Kidney (tissue), 13 donors: ENCODE measurements at regions not wholly inside any gene's neighbourhood (a gene's known extent, or its start where the extent isn't known, plus 50 kb on each side); places are given as distances from the start of the nearest gene placed in this dataset.

Experiments
- DNase-seq, 5 donors: peaks; one replicate each; pipeline ENCODE4 v3.0.0-alpha.2; 2013 to 2020
- FAIRE-seq: peaks from 2 replicates; lab custom pipeline; 2012; peaks lifted over from hg19 to GRCh38; lab: Jason Lieb, UNC
- H3K27ac ChIP-seq, 2 donors: one replicate each; pipeline ENCODE4 v1.7.0; 2013; ENCODE audit warnings: low read depth in 2 of 2, low read length in 2 of 2, inconsistent platforms in 1 of 2
- H3K27me3 ChIP-seq: one replicate; pipeline ENCODE4 v1.7.1; 2013; ENCODE audit warnings: low read length, inconsistent platforms; ENCODE audit not compliant: control insufficient read depth, insufficient read depth
- H3K36me3 ChIP-seq, 3 donors: one replicate each; pipeline versions ENCODE4 v1.7.0 to v1.7.1; 2013; ENCODE audit warnings: low read length in 3 of 3, control low read depth in 1 of 3, inconsistent platforms in 1 of 3; ENCODE audit not compliant: insufficient read depth in 3 of 3, control insufficient read depth in 2 of 3
- H3K4me1 ChIP-seq, 3 donors: one replicate each; pipeline versions ENCODE4 v1.7.0 to v1.7.1; 2013; ENCODE audit warnings: low read length in 3 of 3, inconsistent platforms in 1 of 3, low read depth in 1 of 3; ENCODE audit not compliant: control insufficient read depth in 2 of 3, insufficient read depth in 2 of 3
- H3K4me3 ChIP-seq, 3 donors: one replicate each; pipeline versions ENCODE4 v1.7.0 to v1.8.1; 2013; ENCODE audit warnings: low read length in 3 of 3, control low read depth in 1 of 3, inconsistent platforms in 1 of 3
- H3K9ac ChIP-seq, 3 donors: one replicate each; pipeline versions ENCODE4 v1.7.0 to v1.7.1; 2013; ENCODE audit warnings: low read length in 3 of 3, control low read depth in 1 of 3, inconsistent platforms in 1 of 3
- H3K9me3 ChIP-seq, 3 donors: one replicate each; pipeline versions ENCODE4 v1.7.0 to v1.7.1; 2013; ENCODE audit warnings: low read length in 3 of 3, control low read depth in 1 of 3, inconsistent platforms in 1 of 3; ENCODE audit not compliant: control insufficient read depth in 2 of 3, insufficient read depth in 1 of 3
- intact Hi-C: fragments of 100-400 bp; cut with DNase I; formaldehyde crosslinking; loops from one replicate; pipeline ENCODE4 v1.11.1; 2022
- TF ChIP-seq, protein P1 (sequence below): IDR thresholded peaks from 3 replicates; pipeline ENCODE4 v1.5.1; 2012; ENCODE audit warnings: mild to moderate bottlenecking, moderate library complexity, borderline replicate concordance; ENCODE audit not compliant: insufficient read depth; ENCODE audit errors: extremely low read depth
- donor health status: control.
- donor health status: control.
- donor health status: control.
- donor health status: control.
- donor health status: control.
- donor health status: DM: yes; HTN: yes; CAD: no.
- donor health status: Normal renal cell carcinoma (clear cell type).

DNA sequence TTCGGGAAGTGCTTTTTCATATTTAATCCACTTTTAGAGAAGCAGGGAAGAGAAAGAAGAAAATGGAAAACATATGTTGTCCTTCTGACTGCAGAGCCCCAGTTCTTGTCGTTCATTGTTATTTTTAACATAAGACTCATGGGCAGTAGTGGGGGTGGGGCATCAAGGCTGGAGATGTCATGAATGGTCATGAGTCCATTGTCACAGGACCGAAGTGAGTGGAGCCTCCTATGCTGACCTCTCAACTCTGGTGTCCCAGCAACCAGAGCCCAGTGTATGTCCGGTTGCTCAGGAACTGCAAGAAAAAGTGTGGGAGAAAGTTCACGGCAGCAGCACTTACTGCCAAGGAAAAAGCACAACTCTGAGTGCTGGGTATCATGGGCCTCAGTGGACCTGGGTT lies 108.6 kb downstream of the BANF2 start:
- FAIRE-seq: no peak
- H3K9ac ChIP-seq: no peak overlapping the region

DNA sequence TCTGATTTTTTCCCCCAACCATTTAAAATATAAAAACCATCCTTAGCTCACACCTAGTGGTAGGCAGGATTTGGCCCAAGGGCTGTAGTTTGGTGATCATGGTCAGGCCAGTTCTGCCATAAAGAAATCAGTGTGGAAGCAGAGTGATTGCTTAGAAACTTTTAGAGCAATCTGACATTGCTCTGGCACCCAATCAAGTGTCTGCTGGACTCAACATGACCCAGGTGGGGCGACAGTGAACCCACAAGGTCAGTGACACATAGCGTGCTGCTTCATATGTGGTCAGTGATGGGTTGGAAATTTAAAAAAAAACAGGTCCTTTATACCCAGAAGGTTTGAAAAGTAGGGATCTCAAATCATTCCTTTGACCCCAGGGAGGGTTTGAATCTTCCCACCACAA lies 107.9 kb downstream of the BANF2 start:
- Histone ChIP-seq H3K4me3 (no peak overlapping the region), H3K9ac (no peak overlapping the region), H3K36me3 (no peaks in the 10 kb centered on the region), H3K27ac (peak overlapping the region in 1 of 2 donors; percentile 48), H3K4me1 (peaks cover 6 to 16% (median 7%) of the 10 kb centered on the region in 3 donors), H3K9me3 (no peaks in the 10 kb centered on the region), H3K27me3 (no peaks in the 10 kb centered on the region)
- TF ChIP-seq, protein P1, sequence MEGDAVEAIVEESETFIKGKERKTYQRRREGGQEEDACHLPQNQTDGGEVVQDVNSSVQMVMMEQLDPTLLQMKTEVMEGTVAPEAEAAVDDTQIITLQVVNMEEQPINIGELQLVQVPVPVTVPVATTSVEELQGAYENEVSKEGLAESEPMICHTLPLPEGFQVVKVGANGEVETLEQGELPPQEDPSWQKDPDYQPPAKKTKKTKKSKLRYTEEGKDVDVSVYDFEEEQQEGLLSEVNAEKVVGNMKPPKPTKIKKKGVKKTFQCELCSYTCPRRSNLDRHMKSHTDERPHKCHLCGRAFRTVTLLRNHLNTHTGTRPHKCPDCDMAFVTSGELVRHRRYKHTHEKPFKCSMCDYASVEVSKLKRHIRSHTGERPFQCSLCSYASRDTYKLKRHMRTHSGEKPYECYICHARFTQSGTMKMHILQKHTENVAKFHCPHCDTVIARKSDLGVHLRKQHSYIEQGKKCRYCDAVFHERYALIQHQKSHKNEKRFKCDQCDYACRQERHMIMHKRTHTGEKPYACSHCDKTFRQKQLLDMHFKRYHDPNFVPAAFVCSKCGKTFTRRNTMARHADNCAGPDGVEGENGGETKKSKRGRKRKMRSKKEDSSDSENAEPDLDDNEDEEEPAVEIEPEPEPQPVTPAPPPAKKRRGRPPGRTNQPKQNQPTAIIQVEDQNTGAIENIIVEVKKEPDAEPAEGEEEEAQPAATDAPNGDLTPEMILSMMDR: no peak
- DNase-seq (peak in 2 of 5 donors; percentile 10 to 29), FAIRE-seq (no peak)
- intact Hi-C loops: no loop called here

More for the DNA sequence above, 108.6 kb downstream of the BANF2 start:
- Histone ChIP-seq H3K4me3 (no peak overlapping the region), H3K27ac (peak overlapping the region; percentile 47 to 48), H3K27me3 (no peaks in the 10 kb centered on the region), H3K36me3 (no peaks in the 10 kb centered on the region), H3K9me3 (no peaks in the 10 kb centered on the region), H3K4me1 (peaks cover 6 to 16% (median 7%) of the 10 kb centered on the region in 3 donors)
- intact Hi-C loops: no loop called here
- peak in 4 of 5 donors; percentile 62 to 90 (median 69) for DNase-seq
- TF ChIP-seq, protein P1: no peak

- H3K27me3 ChIP-seq: no peaks in the 10 kb centered on the region
- DNase-seq: peak; percentile 74 to 95 (median 90)
- no peaks in the 10 kb centered on the region for H3K36me3 ChIP-seq
- peaks cover 6 to 16% (median 7%) of the 10 kb centered on the region in 3 donors for H3K4me1 ChIP-seq
- TF ChIP-seq, protein P1: no peak
- FAIRE-seq: no peak
- peak overlapping the region in 1 of 3 donors; percentile 41 for H3K9ac ChIP-seq
- H3K27ac ChIP-seq: peak overlapping the region; percentile 30 to 68
- H3K9me3 ChIP-seq: no peaks in the 10 kb centered on the region
- intact Hi-C loops: no loop called here
- peak overlapping the region in 1 of 3 donors; percentile 14 for H3K4me3 ChIP-seq
Measured at GRCh38 chr20:17806739-17807441, 107.1 kb downstream of the BANF2 start.
